ENCODE measurements at regions not wholly inside any gene's neighbourhood (a gene's known extent, or its start where the extent isn't known, plus 50 kb on each side); places are given as distances from the start of the nearest gene placed in this dataset.

GRCh38 chr7:20513897-20514296, 101.6 kb upstream of the ABCB5 start:
- TF ChIP-seq CTCF (IDR thresholded peaks at IDR 0.05) = no peak
- no peak for TF ChIP-seq REST (IDR thresholded peaks at IDR 0.05; ENCODE audit: insufficient read depth in 1 of 2, low read depth in 2 of 2, low read length in 1 of 2)
- no peak for TF ChIP-seq SIN3A (IDR thresholded peaks at IDR 0.05; ENCODE audit: borderline replicate concordance, insufficient read depth, low read depth, low read length)
- no peak for TF ChIP-seq POLR2AphosphoS5 (IDR thresholded peaks at IDR 0.05; ENCODE audit: low read depth, low read length)
- TF ChIP-seq TCF7L2 (IDR thresholded peaks at IDR 0.05; ENCODE audit: low read depth, low read length) = no peak

Measured in Panc1 (cell line).